IMR-90 (cell line): ENCODE measurements at regions not wholly inside any gene's neighbourhood (a gene's known extent, or its start where the extent isn't known, plus 50 kb on each side); places are given as distances from the start of the nearest gene placed in this dataset.

Source experiments
- ATAC-seq: fragments of 200-7000 bp; cut with Tn5 transposase; 2 replicates; pipeline ENCODE4 v1.9.1; 2020; ENCODE audit warnings: low read depth, mild to moderate bottlenecking, moderate library complexity
- BruUV-seq: library from RNA; stranded (reverse); fragments of 400-500 nt; replicated peaks from 2 replicates; lab custom pipeline; 2021; lab: Mats Ljungman, UMichigan
- CTCF ChIA-PET: fragments of 300-600 bp; formaldehyde crosslinking; extraction: SDS; loops from one replicate; lab custom pipeline; 2021; ENCODE audit warnings: antibody characterized with exemption; lab: Yijun Ruan, JAX
- POLR2A ChIA-PET: fragments of 300-600 bp; sonication (Branson Sonifier 250); formaldehyde crosslinking; loops from one replicate; lab custom pipeline; 2022; ENCODE audit warnings: antibody characterized with exemption; ENCODE audit not compliant: unreplicated experiment; lab: Charles Lee
- DNase-seq: peaks from one replicate; pipeline ENCODE4 v3.0.0; 2013
- H2AFZ ChIP-seq: replicated peaks from 2 replicates; pipeline ENCODE3; 2013; ENCODE audit warnings: low read length, mild to moderate bottlenecking; ENCODE audit not compliant: poor library complexity
- H2AK5ac ChIP-seq: 2 replicates; pipeline ENCODE4 v1.6.1; 2013; ENCODE audit warnings: low read depth, low read length, inconsistent platforms
- H2AK9ac ChIP-seq: replicated peaks from 2 replicates; pipeline ENCODE3; 2013; ENCODE audit warnings: mild to moderate bottlenecking, low read depth, low read length, moderate library complexity; ENCODE audit not compliant: poor library complexity
- H2BK120ac ChIP-seq: 2 replicates; pipeline ENCODE4 v1.6.1; 2013; ENCODE audit warnings: low read depth, low read length, inconsistent platforms
- H2BK15ac ChIP-seq: 3 replicates; pipeline ENCODE4 v1.6.1; 2013; ENCODE audit warnings: low read depth, low read length, inconsistent platforms
- H2BK20ac ChIP-seq: 2 replicates; pipeline ENCODE4 v1.6.1; 2013; ENCODE audit warnings: low read depth, mild to moderate bottlenecking, inconsistent platforms, low read length, moderate library complexity
- H2BK5ac ChIP-seq: 2 replicates; pipeline ENCODE4 v1.6.1; 2013; ENCODE audit warnings: mild to moderate bottlenecking, low read depth, low read length, inconsistent platforms; ENCODE audit not compliant: poor library complexity, severe bottlenecking
- H3K14ac ChIP-seq: replicated peaks from 2 replicates; pipeline ENCODE4 v1.6.1; 2013; ENCODE audit warnings: low read depth, low read length, inconsistent platforms
- H3K18ac ChIP-seq: 2 replicates; pipeline ENCODE4 v1.6.1; 2013; ENCODE audit warnings: low read depth, low read length, control low read depth
- H3K23ac ChIP-seq: 2 replicates; pipeline ENCODE4 v1.6.1; 2013; ENCODE audit warnings: low read depth, low read length, inconsistent platforms
- H3K27ac ChIP-seq: 2 replicates; pipeline ENCODE4 v1.5.1; 2013; ENCODE audit warnings: mild to moderate bottlenecking, control low read depth, low read length; ENCODE audit not compliant: insufficient read depth
- H3K27me3 ChIP-seq: 2 replicates; pipeline ENCODE4 v1.6.1; 2013; ENCODE audit warnings: low read length; ENCODE audit not compliant: control insufficient read depth, insufficient read depth
- H3K36me3 ChIP-seq: 2 replicates; pipeline ENCODE4 v1.6.1; 2013; ENCODE audit warnings: low read length, mixed read lengths; ENCODE audit not compliant: control insufficient read depth, insufficient read depth
- H3K4ac ChIP-seq: 2 replicates; pipeline ENCODE4 v1.6.1; 2013; ENCODE audit warnings: low read depth, low read length, inconsistent platforms
- H3K4me1 ChIP-seq: 2 replicates; pipeline ENCODE4 v1.6.1; 2013; ENCODE audit warnings: low read length, mixed read lengths; ENCODE audit not compliant: control insufficient read depth, insufficient read depth
- H3K4me2 ChIP-seq: 2 replicates; pipeline ENCODE4 v1.6.1; 2013; ENCODE audit warnings: low read depth, mild to moderate bottlenecking, control low read depth, low read length, moderate library complexity
- H3K4me3 ChIP-seq: 2 replicates; pipeline ENCODE4 v1.5.1; 2013; ENCODE audit warnings: low read depth, mild to moderate bottlenecking, control low read depth, low read length, moderate library complexity; ENCODE audit not compliant: insufficient read depth
- H3K56ac ChIP-seq: 2 replicates; pipeline ENCODE4 v1.6.1; 2013; ENCODE audit warnings: low read length, inconsistent platforms; ENCODE audit not compliant: insufficient read depth; ENCODE audit errors: extremely low read depth
- H3K79me1 ChIP-seq, 2 experiments: 2 replicates each; pipeline ENCODE4 v1.6.1; 2013; ENCODE audit warnings: low read length in 2 of 2, inconsistent platforms in 1 of 2, low read depth in 1 of 2
- H3K9ac ChIP-seq: 2 replicates; pipeline ENCODE4 v1.6.1; 2013; ENCODE audit warnings: low read depth, low read length, control low read depth
- H3K9me1 ChIP-seq: 2 replicates; pipeline ENCODE4 v1.6.1; 2013; ENCODE audit warnings: low read length, inconsistent platforms; ENCODE audit not compliant: insufficient read depth
- H3K9me3 ChIP-seq: 2 replicates; pipeline ENCODE4 v1.6.1; 2013; ENCODE audit warnings: low read length; ENCODE audit not compliant: control insufficient read depth, insufficient read depth
- H4K20me1 ChIP-seq: 2 replicates; pipeline ENCODE4 v1.6.1; 2013; ENCODE audit warnings: low read length, inconsistent platforms; ENCODE audit not compliant: insufficient read depth
- H4K5ac ChIP-seq: 2 replicates; pipeline ENCODE4 v1.6.1; 2013; ENCODE audit warnings: mild to moderate bottlenecking, low read depth, low read length, control low read depth
- H4K8ac ChIP-seq, 2 experiments: 2 replicates each; pipeline ENCODE4 v1.6.1; 2013; ENCODE audit warnings: low read depth in 2 of 2, low read length in 2 of 2, control low read depth in 1 of 2, inconsistent platforms in 1 of 2
- H4K91ac ChIP-seq: 2 replicates; pipeline ENCODE4 v1.6.1; 2013; ENCODE audit warnings: low read depth, low read length, inconsistent platforms; ENCODE audit not compliant: insufficient read depth
- BHLHE40 ChIP-seq: fragments of 150-350 bp; IDR thresholded peaks from 2 replicates; pipeline ENCODE4 v1.6.1; 2016; ENCODE audit warnings: mild to moderate bottlenecking, low read depth, low read length
- CEBPB ChIP-seq: IDR thresholded peaks from 2 replicates; pipeline ENCODE4 v1.6.1; 2012; ENCODE audit warnings: low read depth, low read length, improper control_type of control experiment
- CHD1 ChIP-seq: IDR thresholded peaks from 2 replicates; pipeline ENCODE4 v1.6.1; 2012; ENCODE audit warnings: low read depth, low read length, improper control_type of control experiment
- CTCF ChIP-seq: conservative IDR thresholded peaks from 2 replicates; pipeline ENCODE4 v1.5.1; 2012; ENCODE audit warnings: mild to moderate bottlenecking, low read depth, low read length, improper control_type of control experiment
- FOS ChIP-seq: fragments of 150-350 bp; IDR thresholded peaks from 2 replicates; pipeline ENCODE4 v1.6.1; 2016; ENCODE audit warnings: low read depth, low read length
- MAFK ChIP-seq: IDR thresholded peaks from 2 replicates; pipeline ENCODE4 v1.6.1; 2012; ENCODE audit warnings: low read depth, low read length, improper control_type of control experiment
- MAZ ChIP-seq: IDR thresholded peaks from 2 replicates; pipeline ENCODE4 v1.6.1; 2012; ENCODE audit warnings: low read depth, mild to moderate bottlenecking, low read length, improper control_type of control experiment, moderate library complexity, borderline replicate concordance
- MXI1 ChIP-seq: IDR thresholded peaks from 2 replicates; pipeline ENCODE4 v1.6.1; 2012; ENCODE audit warnings: low read depth, mild to moderate bottlenecking, low read length, moderate library complexity, borderline replicate concordance
- NFE2L2 ChIP-seq: fragments of 150-350 bp; IDR thresholded peaks from 2 replicates; pipeline ENCODE4 v1.6.1; 2016; ENCODE audit warnings: low read depth, mild to moderate bottlenecking, low read length
- POLR2A ChIP-seq: IDR thresholded peaks from 2 replicates; pipeline ENCODE4 v1.6.1; 2012; ENCODE audit warnings: mild to moderate bottlenecking, low read depth, low read length
- RAD21 ChIP-seq: IDR thresholded peaks from 2 replicates; pipeline ENCODE4 v1.6.1; 2012; ENCODE audit warnings: low read length, improper control_type of control experiment
- RCOR1 ChIP-seq: IDR thresholded peaks from 2 replicates; pipeline ENCODE4 v1.6.1; 2012; ENCODE audit warnings: mild to moderate bottlenecking, low read length, improper control_type of control experiment; ENCODE audit not compliant: insufficient replicate concordance
- RFX5 ChIP-seq: IDR thresholded peaks from 2 replicates; pipeline ENCODE4 v1.8.0; 2012; ENCODE audit warnings: low read depth, mild to moderate bottlenecking, low read length, moderate library complexity
- SMC3 ChIP-seq: fragments of 150-350 bp; IDR thresholded peaks from 2 replicates; pipeline ENCODE4 v1.6.1; 2016; ENCODE audit warnings: low read depth, mild to moderate bottlenecking, antibody characterized with exemption, low read length, moderate library complexity
- WGBS, 2 experiments: methylation state at CpG; one replicate each; pipeline versions ENCODE4 v1.1.5 to v1.1.7; 2013; ENCODE audit warnings: missing lambda C conversion rate in 2 of 2; ENCODE audit not compliant: insufficient read length in 1 of 2; ENCODE audit errors: extremely low coverage in 2 of 2; 5-methylcytosine and 5-hydroxymethylcytosine counted together
- dilution Hi-C: fragments of 300-500 bp; cut with HindIII; formaldehyde crosslinking; loops from one replicate; pipeline ENCODE4 v1.14.3; 2018; ENCODE audit warnings: low sequenced_read_pairs; ENCODE audit not compliant: unreplicated experiment
- in situ Hi-C: fragments of 300-500 bp; cut with MboI; formaldehyde crosslinking; loops from 3 replicates; pipeline ENCODE4 v1.14.3; 2019; ENCODE audit warnings: low sequenced_read_pairs, inconsistent platforms, mixed read lengths
- intact Hi-C: fragments of 100-400 bp; cut with micrococcal nuclease; formaldehyde crosslinking; loops from 2 replicates; pipeline ENCODE4 v1.10.0; 2022
- TF ChIP-seq, protein P1 (sequence below): fragments of 150-350 bp; IDR thresholded peaks from 2 replicates; pipeline ENCODE4 v1.6.1; 2016; ENCODE audit warnings: low read depth, mild to moderate bottlenecking, low read length, moderate library complexity, borderline replicate concordance
- TF ChIP-seq, protein P2 (sequence below): fragments of 150-350 bp; IDR thresholded peaks from 2 replicates; pipeline ENCODE4 v1.6.1; 2017; ENCODE audit warnings: mild to moderate bottlenecking, antibody characterized with exemption, low read length, low read depth

DNA sequence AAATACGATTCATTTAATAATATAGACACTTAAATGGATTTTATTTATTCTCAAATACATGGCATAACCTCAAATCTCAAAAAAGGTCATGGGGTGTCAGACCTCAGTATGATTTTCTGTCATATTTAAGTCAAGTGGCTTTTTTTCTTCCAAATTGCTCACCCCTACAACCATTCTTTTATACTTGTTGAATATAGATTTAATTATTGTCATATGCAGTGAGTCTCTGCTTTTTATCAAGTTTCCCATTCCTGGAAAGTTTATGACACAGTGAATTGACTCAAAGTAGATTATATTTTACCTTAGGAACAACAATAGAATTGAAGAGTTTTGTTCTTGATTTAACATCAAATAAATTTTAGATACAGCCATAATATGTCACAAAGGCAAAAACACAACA is 59.5 kb upstream of the IRF2BP2 start:
- Histone ChIP-seq H3K56ac (no peak overlapping the region), H3K79me1 (no peaks in the 10 kb centered on the region), H4K91ac (no peak overlapping the region), H3K23ac (no peak overlapping the region), H2BK15ac (no peak overlapping the region), H3K27ac (no peak overlapping the region), H3K4ac (no peak overlapping the region), H3K4me2 (no peak overlapping the region), H4K8ac (no peak overlapping the region), H2AFZ (no peak overlapping the region), H2BK120ac (no peak overlapping the region), H3K14ac (no peak overlapping the region), H3K18ac (no peak overlapping the region), H2BK20ac (no peak overlapping the region), H4K20me1 (no peaks in the 10 kb centered on the region), H3K36me3 (no peaks in the 10 kb centered on the region), H2AK5ac (no peak overlapping the region), H3K4me3 (no peak overlapping the region), H3K9ac (no peak overlapping the region), H2AK9ac (no peak overlapping the region), H3K27me3 (no peaks in the 10 kb centered on the region), H3K9me3 (peaks cover 15% of the 10 kb centered on the region), H3K9me1 (no peaks in the 10 kb centered on the region; the same call in 1 of the 2 replicates), H3K4me1 (no peaks in the 10 kb centered on the region), H4K5ac (no peak overlapping the region), H2BK5ac (no peak overlapping the region)
- ChIA-PET POLR2A (no interaction called here), CTCF (no interaction called here)
- no TSS peak for BruUV-seq
- WGBS, 2 experiments, result no CpG with 5 or more reads among the region's 1 CpG
- intact Hi-C loops, result no loop called here
- no peak for DNase-seq
- dilution Hi-C loops, result no loop called here
- in situ Hi-C loops, result no loop called here
- TF ChIP-seq FOS (no peak), SMC3 (no peak), CEBPB (no peak), MAZ (no peak), POLR2A (no peak), RAD21 (no peak), MAFK (no peak), CTCF (no peak), RFX5 (no peak), CHD1 (no peak), BHLHE40 (no peak), RCOR1 (no peak), NFE2L2 (no peak), MXI1 (no peak)
- TF ChIP-seq, protein P1, sequence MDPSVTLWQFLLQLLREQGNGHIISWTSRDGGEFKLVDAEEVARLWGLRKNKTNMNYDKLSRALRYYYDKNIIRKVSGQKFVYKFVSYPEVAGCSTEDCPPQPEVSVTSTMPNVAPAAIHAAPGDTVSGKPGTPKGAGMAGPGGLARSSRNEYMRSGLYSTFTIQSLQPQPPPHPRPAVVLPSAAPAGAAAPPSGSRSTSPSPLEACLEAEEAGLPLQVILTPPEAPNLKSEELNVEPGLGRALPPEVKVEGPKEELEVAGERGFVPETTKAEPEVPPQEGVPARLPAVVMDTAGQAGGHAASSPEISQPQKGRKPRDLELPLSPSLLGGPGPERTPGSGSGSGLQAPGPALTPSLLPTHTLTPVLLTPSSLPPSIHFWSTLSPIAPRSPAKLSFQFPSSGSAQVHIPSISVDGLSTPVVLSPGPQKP, result no peak
- TF ChIP-seq, protein P2, sequence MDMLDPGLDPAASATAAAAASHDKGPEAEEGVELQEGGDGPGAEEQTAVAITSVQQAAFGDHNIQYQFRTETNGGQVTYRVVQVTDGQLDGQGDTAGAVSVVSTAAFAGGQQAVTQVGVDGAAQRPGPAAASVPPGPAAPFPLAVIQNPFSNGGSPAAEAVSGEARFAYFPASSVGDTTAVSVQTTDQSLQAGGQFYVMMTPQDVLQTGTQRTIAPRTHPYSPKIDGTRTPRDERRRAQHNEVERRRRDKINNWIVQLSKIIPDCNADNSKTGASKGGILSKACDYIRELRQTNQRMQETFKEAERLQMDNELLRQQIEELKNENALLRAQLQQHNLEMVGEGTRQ, result no peak
- ATAC-seq, result no peak
